ENCODE measurements at regions not wholly inside any gene's neighbourhood (a gene's known extent, or its start where the extent isn't known, plus 50 kb on each side); places are given as distances from the start of the nearest gene placed in this dataset.

- ChIA-PET CTCF (no interaction called here), POLR2A (no interaction called here)
Measured at GRCh38 chr3:117160176-117160575, 450.6 kb downstream of the TUSC7 start.

GRCh38 chr3:117161816-117162215 lies 452.2 kb downstream of the TUSC7 start:
- DNase-seq (ENCODE audit: extremely low spot score), result no peak
- ChIA-PET CTCF (no interaction called here), POLR2A (no interaction called here)
- TF ChIP-seq SP1 (IDR thresholded peaks at IDR 0.05) (no peak), ZNF384 (IDR thresholded peaks at IDR 0.05) (no peak), ARNT (IDR thresholded peaks at IDR 0.05) (no peak), LEF1 (IDR thresholded peaks at IDR 0.05; ENCODE audit: borderline replicate concordance) (no peak), TARDBP (IDR thresholded peaks at IDR 0.05) (no peak), FOXM1 (IDR thresholded peaks at IDR 0.05; ENCODE audit: borderline replicate concordance) (no peak), HDGF (IDR thresholded peaks at IDR 0.05; ENCODE audit: borderline replicate concordance) (no peak), NFRKB (IDR thresholded peaks at IDR 0.05) (no peak), FOXK2 (IDR thresholded peaks at IDR 0.05) (no peak), BHLHE40 (IDR thresholded peaks at IDR 0.05; ENCODE audit: borderline replicate concordance) (no peak), SUZ12 (IDR thresholded peaks at IDR 0.05) (no peak), FOXA1 (IDR thresholded peaks at IDR 0.05) (no peak)

More at GRCh38 chr3:117160176-117160575, 450.6 kb downstream of the TUSC7 start:
- no peak for DNase-seq (ENCODE audit: extremely low spot score)
- TF ChIP-seq FOXK2 (IDR thresholded peaks at IDR 0.05) (no peak), L3MBTL2 (conservative IDR thresholded peaks at IDR 0.05) (no peak), NFRKB (IDR thresholded peaks at IDR 0.05) (no peak), HDGF (IDR thresholded peaks at IDR 0.05; ENCODE audit: borderline replicate concordance) (no peak), BHLHE40 (IDR thresholded peaks at IDR 0.05; ENCODE audit: borderline replicate concordance) (no peak), ELF4 (IDR thresholded peaks at IDR 0.05) (no peak), SUZ12 (IDR thresholded peaks at IDR 0.05) (no peak), ARNT (IDR thresholded peaks at IDR 0.05) (no peak), PKNOX1 (IDR thresholded peaks at IDR 0.05) (no peak), CTBP1 (IDR thresholded peaks at IDR 0.05; ENCODE audit: borderline replicate concordance) (no peak), FOXA1 (IDR thresholded peaks at IDR 0.05) (no peak), ZNF384 (IDR thresholded peaks at IDR 0.05) (no peak), TARDBP (IDR thresholded peaks at IDR 0.05) (no peak), SP1 (IDR thresholded peaks at IDR 0.05) (no peak), LEF1 (IDR thresholded peaks at IDR 0.05; ENCODE audit: borderline replicate concordance) (no peak), FOXM1 (IDR thresholded peaks at IDR 0.05; ENCODE audit: borderline replicate concordance) (no peak)

GRCh38 chr3:117165176-117165575 lies 455.6 kb downstream of the TUSC7 start:
- ChIA-PET CTCF (interaction anchor here (0.7 kb wide), 1 partner anchor 568 kb away, joined by 3 read pairs; no protein-coding TSS in a partner anchor), POLR2A (no interaction called here)
- DNase-seq (ENCODE audit: extremely low spot score), result no peak
- TF ChIP-seq NFRKB (IDR thresholded peaks at IDR 0.05) (no peak), ELF4 (IDR thresholded peaks at IDR 0.05) (no peak), HDGF (IDR thresholded peaks at IDR 0.05; ENCODE audit: borderline replicate concordance) (no peak), L3MBTL2 (conservative IDR thresholded peaks at IDR 0.05) (no peak), FOXA1 (IDR thresholded peaks at IDR 0.05) (no peak), FOXK2 (IDR thresholded peaks at IDR 0.05) (no peak), ARNT (IDR thresholded peaks at IDR 0.05) (no peak), SUZ12 (IDR thresholded peaks at IDR 0.05) (no peak), LEF1 (IDR thresholded peaks at IDR 0.05; ENCODE audit: borderline replicate concordance) (no peak), SP1 (IDR thresholded peaks at IDR 0.05) (no peak), PKNOX1 (IDR thresholded peaks at IDR 0.05) (no peak), CTBP1 (IDR thresholded peaks at IDR 0.05; ENCODE audit: borderline replicate concordance) (no peak), BHLHE40 (IDR thresholded peaks at IDR 0.05; ENCODE audit: borderline replicate concordance) (no peak), TARDBP (IDR thresholded peaks at IDR 0.05) (no peak), FOXM1 (IDR thresholded peaks at IDR 0.05; ENCODE audit: borderline replicate concordance) (no peak)

- CTCF ChIA-PET, result interaction anchor here (0.7 kb wide), 1 partner anchor 568 kb away, joined by 3 read pairs; no protein-coding TSS in a partner anchor
- POLR2A ChIA-PET, result no interaction called here
- DNase-seq (ENCODE audit: extremely low spot score), result no peak
- no peak for TF ChIP-seq ZNF384 (IDR thresholded peaks at IDR 0.05)
- no peak for TF ChIP-seq L3MBTL2 (conservative IDR thresholded peaks at IDR 0.05)
- no peak for TF ChIP-seq LEF1 (IDR thresholded peaks at IDR 0.05; ENCODE audit: borderline replicate concordance)
- TF ChIP-seq CTBP1 (IDR thresholded peaks at IDR 0.05; ENCODE audit: borderline replicate concordance), result no peak
- TF ChIP-seq SP1 (IDR thresholded peaks at IDR 0.05), result no peak
- TF ChIP-seq FOXM1 (IDR thresholded peaks at IDR 0.05; ENCODE audit: borderline replicate concordance), result no peak
- no peak for TF ChIP-seq HDGF (IDR thresholded peaks at IDR 0.05; ENCODE audit: borderline replicate concordance)
- no peak for TF ChIP-seq FOXA1 (IDR thresholded peaks at IDR 0.05)
Measured at GRCh38 chr3:117165601-117166051, 456.0 kb downstream of the TUSC7 start.

GRCh38 chr3:117168896-117169295 lies 459.3 kb downstream of the TUSC7 start:
- TF ChIP-seq PKNOX1 (IDR thresholded peaks at IDR 0.05), result no peak
- no peak for TF ChIP-seq HDGF (IDR thresholded peaks at IDR 0.05; ENCODE audit: borderline replicate concordance)
- TF ChIP-seq ZNF384 (IDR thresholded peaks at IDR 0.05), result no peak
- TF ChIP-seq ELF4 (IDR thresholded peaks at IDR 0.05), result no peak
- no peak for TF ChIP-seq BHLHE40 (IDR thresholded peaks at IDR 0.05; ENCODE audit: borderline replicate concordance)
- TF ChIP-seq FOXA1 (IDR thresholded peaks at IDR 0.05), result no peak
- no peak for TF ChIP-seq NFRKB (IDR thresholded peaks at IDR 0.05)
- TF ChIP-seq FOXK2 (IDR thresholded peaks at IDR 0.05), result no peak
- TF ChIP-seq FOXM1 (IDR thresholded peaks at IDR 0.05; ENCODE audit: borderline replicate concordance), result no peak
- TF ChIP-seq CTBP1 (IDR thresholded peaks at IDR 0.05; ENCODE audit: borderline replicate concordance), result no peak
- no peak for TF ChIP-seq LEF1 (IDR thresholded peaks at IDR 0.05; ENCODE audit: borderline replicate concordance)
- TF ChIP-seq ARNT (IDR thresholded peaks at IDR 0.05), result no peak
- TF ChIP-seq SUZ12 (IDR thresholded peaks at IDR 0.05), result no peak
- TF ChIP-seq L3MBTL2 (conservative IDR thresholded peaks at IDR 0.05), result no peak
- no peak for TF ChIP-seq TARDBP (IDR thresholded peaks at IDR 0.05)
- TF ChIP-seq SP1 (IDR thresholded peaks at IDR 0.05), result no peak
- peak; percentile 4 for DNase-seq (ENCODE audit: extremely low spot score)
- POLR2A ChIA-PET, result no interaction called here
- CTCF ChIA-PET, result no interaction called here

- TF ChIP-seq FOXM1 (IDR thresholded peaks at IDR 0.05; ENCODE audit: borderline replicate concordance) (no peak), ZNF384 (IDR thresholded peaks at IDR 0.05) (no peak), LEF1 (IDR thresholded peaks at IDR 0.05; ENCODE audit: borderline replicate concordance) (no peak), NFRKB (IDR thresholded peaks at IDR 0.05) (no peak), CTBP1 (IDR thresholded peaks at IDR 0.05; ENCODE audit: borderline replicate concordance) (no peak), BHLHE40 (IDR thresholded peaks at IDR 0.05; ENCODE audit: borderline replicate concordance) (no peak), FOXK2 (IDR thresholded peaks at IDR 0.05) (no peak), TARDBP (IDR thresholded peaks at IDR 0.05) (no peak), ARNT (IDR thresholded peaks at IDR 0.05) (no peak), SP1 (IDR thresholded peaks at IDR 0.05) (no peak), ELF4 (IDR thresholded peaks at IDR 0.05) (no peak), FOXA1 (IDR thresholded peaks at IDR 0.05) (no peak), PKNOX1 (IDR thresholded peaks at IDR 0.05) (no peak), HDGF (IDR thresholded peaks at IDR 0.05; ENCODE audit: borderline replicate concordance) (no peak), L3MBTL2 (conservative IDR thresholded peaks at IDR 0.05) (no peak), SUZ12 (IDR thresholded peaks at IDR 0.05) (no peak)
- POLR2A ChIA-PET, result no interaction called here
- DNase-seq (ENCODE audit: extremely low spot score), result peak; percentile 2
- CTCF ChIA-PET, result no interaction called here
Measured at GRCh38 chr3:117170094-117170493, 460.5 kb downstream of the TUSC7 start.
